ENCODE measurements at regions not wholly inside any gene's neighbourhood (a gene's known extent, or its start where the extent isn't known, plus 50 kb on each side); places are given as distances from the start of the nearest gene placed in this dataset.
"Not testable (repeated sequence)": the region's sequence is repeated elsewhere in the genome, so short reads cannot be mapped to it uniquely, and the experiment has no call there.

- no peak for DNase-seq
Observed at GRCh38 chr2:194723446-194723845, 933.6 kb upstream of the SLC39A10 start.

- DNase-seq: no peak
Observed at GRCh38 chr2:194721227-194721626, 935.8 kb upstream of the SLC39A10 start.

- DNase-seq: no peak
Observed at GRCh38 chr2:194720462-194720861, 936.6 kb upstream of the SLC39A10 start.

GRCh38 chr2:194718881-194719280, 938.1 kb upstream of the SLC39A10 start:
- DNase-seq: no peak

- no peak for DNase-seq
Observed at GRCh38 chr2:194714541-194714940, 942.5 kb upstream of the SLC39A10 start.

- no peak for DNase-seq
Observed at GRCh38 chr2:194709840-194710239, 947.2 kb upstream of the SLC39A10 start.

GRCh38 chr2:194706179-194706578, 950.8 kb upstream of the SLC39A10 start:
- no peak for DNase-seq

GRCh38 chr2:194705398-194705797, 951.6 kb upstream of the SLC39A10 start:
- DNase-seq: no peak

GRCh38 chr2:194700726-194701125, 956.3 kb upstream of the SLC39A10 start:
- DNase-seq: no peak

- DNase-seq: no peak
Observed at GRCh38 chr2:194700116-194700515, 956.9 kb upstream of the SLC39A10 start.

GRCh38 chr2:194698012-194698411, 959.0 kb upstream of the SLC39A10 start:
- no peak for DNase-seq

GRCh38 chr2:194697439-194697838, 959.6 kb upstream of the SLC39A10 start:
- no peak for DNase-seq

GRCh38 chr2:194696690-194697089, 960.3 kb upstream of the SLC39A10 start:
- no peak for DNase-seq

- no peak for DNase-seq
Observed at GRCh38 chr2:194686569-194686968, 970.5 kb upstream of the SLC39A10 start.

- DNase-seq: no peak
Observed at GRCh38 chr2:194674043-194674442, 983.0 kb upstream of the SLC39A10 start.

GRCh38 chr2:194672994-194673393, 984.0 kb upstream of the SLC39A10 start:
- no peak for DNase-seq

- DNase-seq: no peak
Observed at GRCh38 chr2:194661431-194661830, 995.6 kb upstream of the SLC39A10 start.

- not testable (repeated sequence) for DNase-seq
Observed at GRCh38 chr2:194639057-194639456, 1018.0 kb upstream of the SLC39A10 start.

- DNase-seq: no peak
Observed at GRCh38 chr2:194621945-194622344, 1035.1 kb upstream of the SLC39A10 start.

GRCh38 chr2:194619366-194619765, 1037.7 kb upstream of the SLC39A10 start:
- DNase-seq: no peak

GRCh38 chr2:194618432-194618831, 1038.6 kb upstream of the SLC39A10 start:
- no peak for DNase-seq

- no peak for DNase-seq
Observed at GRCh38 chr2:194616334-194616733, 1040.7 kb upstream of the SLC39A10 start.

GRCh38 chr2:194610297-194610696, 1046.7 kb upstream of the SLC39A10 start:
- no peak for DNase-seq

- no peak for DNase-seq
Observed at GRCh38 chr2:194603429-194603828, 1053.6 kb upstream of the SLC39A10 start.

- no peak for DNase-seq
Observed at GRCh38 chr2:194602750-194603149, 1054.3 kb upstream of the SLC39A10 start.

- no peak for DNase-seq
Observed at GRCh38 chr2:194591192-194591591, 1065.8 kb upstream of the SLC39A10 start.

Data from NCI-H2029 treated with DMSO at 0.1 percent for 48 hours (cell line).